AG04450 (cell line): ENCODE measurements at regions not wholly inside any gene's neighbourhood (a gene's known extent, or its start where the extent isn't known, plus 50 kb on each side); places are given as distances from the start of the nearest gene placed in this dataset.

Source experiments
- CTCF ChIA-PET: fragments of 300-600, 350-600 bp; formaldehyde crosslinking; extraction: SDS; loops from one replicate; lab custom pipeline; 2022; ENCODE audit warnings: antibody characterized with exemption, inconsistent platforms; lab: Charles Lee
- POLR2A ChIA-PET: fragments of 350-600 bp; formaldehyde crosslinking; extraction: SDS; loops from one replicate; lab custom pipeline; 2021; ENCODE audit warnings: antibody characterized with exemption, inconsistent platforms; lab: Yijun Ruan, JAX
- DNase-seq: peaks from one replicate; pipeline ENCODE4 v3.0.0-alpha.2; 2011; ENCODE audit warnings: low read depth, low spot score
- H3K27ac ChIP-seq: one replicate; pipeline ENCODE4 v1.5.1; 2012; ENCODE audit warnings: low read depth, low read length, control low read depth
- H3K27me3 ChIP-seq: one replicate; pipeline ENCODE4 v1.6.0; 2012; ENCODE audit warnings: low read length; ENCODE audit not compliant: control insufficient read depth, insufficient read depth
- H3K4me3 ChIP-seq: 2 replicates; pipeline ENCODE4 v1.5.1; 2011; ENCODE audit warnings: mild to moderate bottlenecking, low read depth, low read length, control low read depth
- H3K9me3 ChIP-seq: 2 replicates; pipeline ENCODE4 v1.5.1; 2012; ENCODE audit warnings: low read length; ENCODE audit not compliant: control insufficient read depth, insufficient read depth
- CTCF ChIP-seq: IDR thresholded peaks from 2 replicates; pipeline ENCODE4 v1.5.1; 2011; ENCODE audit warnings: low read depth, low read length, control low read depth, inconsistent platforms

DNA sequence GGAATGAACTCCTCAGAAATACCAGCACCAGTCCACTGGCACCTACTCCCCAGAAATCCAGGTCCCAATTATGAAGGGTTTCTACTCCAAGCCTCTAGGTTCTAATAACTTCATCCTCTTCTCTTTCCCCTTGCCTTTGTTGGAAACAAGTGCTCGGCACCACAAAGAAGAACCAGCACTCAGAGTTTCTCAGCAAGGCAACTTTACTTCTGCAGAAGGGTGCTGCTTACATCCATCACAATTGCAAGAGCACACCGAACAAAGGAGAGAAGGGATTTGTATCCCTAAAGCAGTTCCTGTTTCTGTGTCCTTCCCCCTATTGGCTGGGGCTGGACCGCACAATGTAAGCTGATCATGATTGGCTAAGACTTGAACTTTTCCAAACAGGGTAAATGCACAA is 74.2 kb upstream of the GNG2 start:
- no peak for DNase-seq
- TF ChIP-seq CTCF, result no peak
- POLR2A ChIA-PET, result no interaction called here
- no peak overlapping the region for H3K27ac ChIP-seq
- peaks cover 16% of the 10 kb centered on the region for H3K9me3 ChIP-seq
- no peak overlapping the region for H3K4me3 ChIP-seq
- CTCF ChIA-PET, result no interaction called here
- H3K27me3 ChIP-seq, result no peaks in the 10 kb centered on the region

- no peak for TF ChIP-seq CTCF
- ChIA-PET POLR2A (no interaction called here), CTCF (interaction anchor here (1.7 kb wide), 1 partner anchor 191 kb away, joined by 6 read pairs; no protein-coding TSS in a partner anchor)
- no peak overlapping the region for H3K4me3 ChIP-seq
- no peak overlapping the region for H3K27ac ChIP-seq
- DNase-seq, result no peak
- no peaks in the 10 kb centered on the region for H3K27me3 ChIP-seq
- H3K9me3 ChIP-seq, result peaks cover 16% of the 10 kb centered on the region
Measured at GRCh38 chr14:51787352-51787751, 73.1 kb upstream of the GNG2 start.

DNA sequence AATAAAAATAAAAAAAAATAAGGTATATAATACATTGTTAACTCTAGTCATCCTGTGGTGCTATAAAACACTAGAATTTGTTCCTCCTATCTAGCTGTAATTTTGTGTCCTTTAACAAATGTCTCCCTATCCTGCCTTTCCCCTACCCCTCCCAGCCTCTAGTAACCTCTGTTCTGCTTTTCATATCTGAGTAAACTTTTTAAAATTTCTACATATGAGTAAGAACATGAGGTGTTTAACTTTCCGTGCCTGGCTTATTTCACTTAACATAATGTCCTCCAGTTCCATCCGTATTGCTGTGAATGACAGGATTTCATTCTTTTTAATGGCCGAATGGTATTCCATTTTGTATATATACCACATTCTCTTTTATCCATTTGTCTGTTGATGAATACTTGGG is 71.3 kb upstream of the GNG2 start:
- Histone ChIP-seq H3K27me3 (no peaks in the 10 kb centered on the region), H3K9me3 (peaks cover 16% of the 10 kb centered on the region), H3K4me3 (no peak overlapping the region), H3K27ac (no peak overlapping the region)
- no peak for TF ChIP-seq CTCF
- CTCF ChIA-PET, result interaction anchor here (1.7 kb wide), 1 partner anchor 190 kb away, joined by 6 read pairs; no protein-coding TSS in a partner anchor
- no peak for DNase-seq
- POLR2A ChIA-PET, result no interaction called here

DNA sequence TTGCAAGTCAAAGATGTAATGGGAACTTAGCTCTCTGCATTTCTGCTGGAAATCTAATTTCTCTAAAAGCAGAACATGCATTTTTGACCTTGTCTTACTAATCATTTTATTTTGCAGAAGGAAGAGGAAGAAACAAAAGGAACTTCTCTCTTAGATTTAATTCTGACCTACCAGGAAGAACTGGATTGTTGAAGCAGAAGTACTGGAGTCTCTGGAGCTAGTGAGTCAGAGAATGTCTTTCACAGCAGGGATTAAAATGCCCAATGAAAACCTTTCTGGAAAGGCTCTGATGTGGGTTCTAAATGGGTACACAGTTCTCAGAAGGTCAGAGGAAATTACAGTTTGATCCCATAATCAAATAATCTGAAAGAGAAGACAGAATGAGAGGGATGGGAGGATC is 70.8 kb upstream of the GNG2 start:
- no peak for DNase-seq
- Histone ChIP-seq H3K4me3 (no peak overlapping the region), H3K27ac (no peak overlapping the region), H3K9me3 (peaks cover 16% of the 10 kb centered on the region), H3K27me3 (no peaks in the 10 kb centered on the region)
- CTCF ChIA-PET, result no interaction called here
- POLR2A ChIA-PET, result no interaction called here
- no peak for TF ChIP-seq CTCF

- TF ChIP-seq CTCF, result no peak
- H3K9me3 ChIP-seq, result no peaks in the 10 kb centered on the region
- DNase-seq, result peak; percentile 73
- CTCF ChIA-PET, result interaction anchor here (0.6 to 1.9 kb wide), 4 partner anchors 13 to 203 kb away, joined by 3 to 8 read pairs (median 4); no protein-coding TSS in a partner anchor
- H3K27ac ChIP-seq, result no peak overlapping the region
- no peak overlapping the region for H3K4me3 ChIP-seq
- POLR2A ChIA-PET, result no interaction called here
- no peaks in the 10 kb centered on the region for H3K27me3 ChIP-seq
Measured at GRCh38 chr14:51792809-51793208, 67.6 kb upstream of the GNG2 start.
